Left cardiac atrium (tissue), 4 donors: ENCODE measurements at regions not wholly inside any gene's neighbourhood (a gene's known extent, or its start where the extent isn't known, plus 50 kb on each side); places are given as distances from the start of the nearest gene placed in this dataset.

Experiments
- ATAC-seq, 2 donors: fragments of 200-7000 bp; cut with Tn5 transposase; one replicate each; pipeline ENCODE4 v1.9.1; 2020; ENCODE audit warnings: mild to moderate bottlenecking in 2 of 2, moderate library complexity in 2 of 2
- DNase-seq: peaks from one replicate; pipeline ENCODE4 v3.0.0-alpha.2; 2020
- intact Hi-C, 2 donors: fragments of 100-400 bp; cut with DNase I; formaldehyde crosslinking; loops; one replicate each; pipeline versions ENCODE4 v1.14.1 to v1.15.1; 2022 to 2023
- donor health status: DM: no; HTN: yes; CAD: no.
- donor health status: DM: no; HTN: yes; CAD: no; lungs with severe emphysema.
- donor health status: DM: yes; HTN: yes; CAD: no.
- donor health status: Dilated cardiomyopathy.

DNA sequence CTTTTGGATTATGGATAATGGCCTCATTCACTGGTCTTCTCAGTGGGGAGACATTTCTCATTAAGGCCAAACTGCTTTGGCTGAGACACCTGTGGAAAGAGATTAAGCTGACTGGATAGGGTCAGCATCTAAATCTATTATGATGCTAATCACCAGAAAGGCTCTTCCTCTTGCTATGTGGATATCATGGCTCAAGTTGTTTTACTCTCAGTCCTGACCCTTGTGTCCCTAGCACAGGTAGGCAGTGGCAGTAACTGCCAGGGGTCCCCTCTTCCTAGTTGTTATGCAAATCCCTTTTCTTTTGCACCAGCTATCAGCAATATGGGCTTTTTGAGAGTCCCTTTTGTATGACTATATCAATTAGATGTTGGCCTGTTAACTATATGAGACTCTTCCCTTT, 335.7 kb upstream of the PLET1 start:
- intact Hi-C loops = loop anchor here in 1 of 2 donors (10.0 kb wide), 1 partner anchor 138 kb away; no protein-coding TSS in a partner anchor
- ATAC-seq (no peak), DNase-seq (no peak)

DNA sequence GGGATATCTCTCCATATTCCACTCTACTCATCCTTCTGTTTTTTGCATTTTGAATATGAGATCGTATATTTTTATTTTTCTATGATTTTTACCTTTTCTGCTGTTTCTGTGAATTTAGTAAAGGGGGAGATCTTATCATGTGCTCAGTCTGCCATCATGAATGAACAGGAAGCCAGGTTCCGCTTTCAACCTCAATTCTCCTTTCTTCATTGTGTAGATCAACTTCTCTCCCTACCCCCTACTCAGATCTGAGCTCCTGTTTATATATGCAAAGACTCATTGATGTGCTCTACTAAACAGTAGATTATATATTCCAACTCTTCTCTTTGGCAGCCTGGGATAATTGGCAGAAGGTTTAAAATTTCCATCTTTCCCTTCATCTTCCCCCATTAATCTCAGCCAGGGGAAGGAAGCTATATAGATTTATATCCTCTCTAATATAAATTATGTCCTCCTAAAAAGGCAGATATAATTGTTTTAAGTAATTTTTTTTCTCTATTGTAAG, 336.7 kb upstream of the PLET1 start:
- ATAC-seq (no peak), DNase-seq (no peak)
- intact Hi-C loops = loop anchor here in 1 of 2 donors (10.0 kb wide), 1 partner anchor 137 kb away; no protein-coding TSS in a partner anchor

DNA sequence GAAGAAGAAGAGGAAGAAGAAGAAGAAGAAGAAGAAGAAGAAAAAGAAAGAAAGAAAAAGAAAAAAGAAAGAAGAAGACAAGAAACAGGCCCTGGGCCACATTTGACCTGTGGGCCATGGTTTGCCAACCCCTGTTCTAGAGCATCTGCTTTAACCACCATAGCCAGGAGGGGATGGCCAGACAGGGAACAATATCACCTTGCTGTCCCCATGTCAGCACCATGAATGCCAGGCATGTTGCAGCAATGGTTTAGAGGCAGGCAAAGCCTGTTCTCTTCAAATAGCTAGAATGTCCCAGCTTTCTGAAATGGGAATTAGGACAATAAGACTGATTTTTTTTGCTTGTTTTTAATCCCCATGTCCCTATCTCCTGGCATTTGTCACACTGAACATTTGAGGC, 338.6 kb upstream of the PLET1 start:
- ATAC-seq = no peak
- DNase-seq = no peak
- intact Hi-C loops = loop anchor here in 1 of 2 donors (10.0 kb wide), 1 partner anchor 136 kb away; no protein-coding TSS in a partner anchor

DNA sequence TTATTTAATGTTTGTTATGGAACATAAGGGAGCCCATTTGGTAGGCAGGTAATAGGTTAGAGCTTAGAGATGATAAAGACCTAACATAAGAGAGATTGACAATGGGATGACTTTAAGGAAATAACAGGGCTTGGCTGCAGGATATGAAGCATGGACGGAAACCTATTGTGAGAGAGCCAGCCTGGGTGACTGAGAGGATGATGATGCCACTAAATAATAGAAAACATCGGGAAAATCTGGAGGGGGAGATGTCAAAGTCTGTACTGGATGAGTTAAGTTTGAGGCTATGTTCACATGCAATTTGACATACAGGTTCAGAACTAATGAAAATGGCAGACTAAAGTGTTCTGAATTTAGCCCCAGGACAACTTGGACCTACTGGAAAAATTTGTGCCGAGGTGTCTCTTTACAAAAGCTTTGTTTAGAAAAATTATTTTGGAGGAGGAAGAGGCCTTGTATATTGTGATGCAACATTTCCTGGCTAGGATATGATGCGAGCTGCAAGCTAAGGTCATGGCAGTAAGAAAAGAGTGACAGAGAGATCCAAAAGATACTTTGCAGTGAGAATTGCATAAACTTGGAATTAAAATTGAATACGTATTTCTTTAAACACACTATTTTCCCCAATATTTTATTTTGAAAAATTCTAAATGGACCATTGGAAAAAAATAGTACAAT, 339.3 kb upstream of the PLET1 start:
- DNase-seq (no peak), ATAC-seq (no peak)
- intact Hi-C loops = loop anchor here in 1 of 2 donors (10.0 kb wide), 1 partner anchor 135 kb away; no protein-coding TSS in a partner anchor

DNA sequence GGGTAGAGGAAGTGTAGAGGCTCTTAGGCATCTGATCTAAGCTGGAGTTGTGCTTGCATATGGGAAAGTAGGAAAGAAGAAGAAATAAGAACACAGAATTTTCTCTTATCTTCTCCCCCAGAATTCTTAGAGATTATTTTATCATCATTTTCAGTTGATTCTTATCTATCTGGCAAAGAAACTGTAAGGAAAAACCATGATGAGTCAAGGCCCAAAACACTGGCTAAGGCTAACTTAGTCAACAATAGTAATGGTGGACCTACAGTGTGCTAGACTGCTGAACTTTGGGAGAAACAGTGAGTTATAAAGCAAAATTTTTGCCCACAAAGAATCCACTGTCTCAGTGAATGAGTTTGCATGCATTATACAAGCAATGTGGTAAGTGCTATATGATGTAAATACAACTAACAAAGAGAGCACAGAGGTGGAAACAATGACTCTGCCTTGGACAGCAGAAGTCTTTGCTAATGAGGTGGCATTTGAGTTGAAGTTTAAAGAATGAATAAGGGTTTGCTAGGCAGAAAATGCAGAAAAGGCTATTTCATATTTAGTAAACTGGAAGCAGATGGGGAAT, 344.5 kb upstream of the PLET1 start:
- DNase-seq (no peak), ATAC-seq (no peak)
- intact Hi-C loops = no loop called here

DNA sequence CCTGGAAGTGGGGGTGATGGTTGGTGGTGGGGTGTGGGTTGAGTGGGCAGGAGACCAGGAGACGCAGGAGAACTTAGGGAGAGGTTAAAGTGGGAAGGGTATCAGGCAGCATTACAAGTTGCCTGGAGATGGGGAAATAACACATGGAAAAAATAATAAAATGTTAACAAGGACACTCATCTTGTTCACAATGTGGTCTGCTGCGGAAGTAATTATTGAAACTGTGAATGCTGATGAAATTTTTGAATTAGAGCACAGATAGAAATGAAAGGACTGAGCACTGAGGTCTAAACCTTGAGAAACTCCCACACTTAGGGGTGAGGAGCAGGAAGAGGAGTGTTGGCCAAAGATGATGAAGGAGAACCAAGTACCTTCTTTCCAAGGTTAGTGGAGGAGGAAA, 346.0 kb upstream of the PLET1 start:
- DNase-seq = no peak
- intact Hi-C loops = no loop called here
- no peak for ATAC-seq

DNA sequence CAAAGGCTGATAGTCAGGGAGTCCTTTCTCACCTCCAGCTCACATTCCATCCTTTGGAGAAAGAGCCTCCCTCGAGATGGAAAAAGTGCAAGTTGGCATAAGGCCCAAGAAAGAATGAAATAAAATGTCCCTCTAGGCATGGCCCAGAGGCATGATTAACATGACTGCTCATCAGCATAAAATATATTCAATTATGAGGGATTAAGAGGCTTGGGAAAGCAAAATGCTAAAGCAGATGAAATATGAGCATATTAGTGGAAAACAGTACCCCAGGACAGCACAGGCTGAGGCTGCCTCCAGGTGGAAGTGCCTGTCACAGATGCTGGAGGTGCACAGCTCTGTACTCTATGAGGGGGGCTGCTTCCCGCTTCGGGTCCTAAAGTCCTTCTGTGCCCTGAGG, 347.8 kb upstream of the PLET1 start:
- ATAC-seq (no peak), DNase-seq (no peak)
- intact Hi-C loops = no loop called here

DNA sequence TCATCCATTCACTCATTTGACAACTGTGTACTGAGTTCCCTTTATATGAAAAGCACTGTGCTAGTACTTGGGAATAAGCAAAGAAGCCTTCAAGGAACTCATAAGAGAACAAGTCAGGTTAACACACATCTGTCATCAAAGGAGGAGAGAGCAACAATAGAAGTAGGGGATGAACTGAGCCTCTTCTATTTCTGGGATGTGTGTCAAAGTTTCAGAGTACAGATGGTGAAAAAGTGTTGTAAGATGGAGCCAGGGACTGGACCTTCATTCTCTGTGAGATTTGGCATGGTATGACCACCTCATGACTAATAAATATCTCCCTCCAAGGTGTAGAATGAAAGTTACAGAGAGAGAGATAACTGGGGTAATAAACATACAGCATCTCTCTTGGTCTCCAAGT, 349.8 kb upstream of the PLET1 start:
- intact Hi-C loops = no loop called here
- no peak for DNase-seq
- ATAC-seq = no peak

DNA sequence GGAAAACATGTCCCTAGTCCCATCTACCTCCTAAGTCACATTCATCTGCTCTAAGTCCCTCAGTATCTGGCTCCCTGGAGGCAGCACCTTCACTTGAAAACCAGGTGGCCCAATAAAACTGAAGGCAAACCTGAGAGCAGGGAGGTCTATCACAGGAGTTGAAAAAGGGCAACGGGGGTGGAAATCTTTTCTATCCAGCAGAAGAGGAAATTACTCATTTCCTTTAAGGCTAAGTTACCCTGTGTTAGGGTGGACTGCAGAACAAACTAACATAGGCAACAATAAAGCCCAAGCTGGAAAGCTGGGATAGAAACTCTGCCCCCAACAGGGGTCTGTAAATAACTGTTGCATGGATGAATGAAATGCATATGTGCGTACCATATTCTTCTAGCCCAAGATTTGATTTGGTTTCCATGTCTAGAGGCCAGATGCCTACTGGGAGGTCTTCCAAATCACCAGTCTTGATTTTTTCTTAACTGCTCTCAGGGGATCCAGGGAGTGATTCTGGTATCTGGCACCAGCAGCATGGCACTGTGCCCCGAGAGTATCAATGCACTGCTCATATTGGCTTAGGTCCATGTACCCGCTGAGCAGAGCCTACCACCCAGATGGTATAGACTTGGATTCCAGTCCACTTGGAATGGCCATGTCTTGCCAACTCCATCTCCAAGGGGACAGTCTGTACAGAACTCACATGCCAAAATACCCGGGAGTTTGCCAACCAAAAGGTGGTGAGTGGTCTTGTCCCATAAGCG, 350.0 kb upstream of the NCAM1 start:
- no peak for DNase-seq
- no peak for ATAC-seq
- intact Hi-C loops = no loop called here

DNA sequence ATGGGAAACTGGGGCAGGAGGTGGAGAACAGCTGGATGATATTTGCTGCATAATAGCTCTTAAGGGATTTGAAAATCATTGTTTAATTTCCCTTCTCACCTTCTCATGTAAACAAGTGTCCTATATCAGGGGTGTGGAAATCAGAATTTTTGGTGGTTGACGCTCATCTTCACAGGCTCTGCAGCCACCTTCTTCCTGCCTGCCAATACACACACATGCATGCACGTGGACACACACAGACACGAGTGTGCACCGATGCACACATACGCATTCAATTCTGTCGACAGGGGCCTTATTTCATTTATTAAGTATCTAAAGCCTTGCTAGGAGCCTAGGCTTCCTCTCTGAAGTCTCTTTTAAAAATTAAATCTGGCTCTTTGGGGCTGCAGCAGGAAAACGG, 349.4 kb upstream of the NCAM1 start:
- DNase-seq (no peak), ATAC-seq (no peak)
- intact Hi-C loops = no loop called here

DNA sequence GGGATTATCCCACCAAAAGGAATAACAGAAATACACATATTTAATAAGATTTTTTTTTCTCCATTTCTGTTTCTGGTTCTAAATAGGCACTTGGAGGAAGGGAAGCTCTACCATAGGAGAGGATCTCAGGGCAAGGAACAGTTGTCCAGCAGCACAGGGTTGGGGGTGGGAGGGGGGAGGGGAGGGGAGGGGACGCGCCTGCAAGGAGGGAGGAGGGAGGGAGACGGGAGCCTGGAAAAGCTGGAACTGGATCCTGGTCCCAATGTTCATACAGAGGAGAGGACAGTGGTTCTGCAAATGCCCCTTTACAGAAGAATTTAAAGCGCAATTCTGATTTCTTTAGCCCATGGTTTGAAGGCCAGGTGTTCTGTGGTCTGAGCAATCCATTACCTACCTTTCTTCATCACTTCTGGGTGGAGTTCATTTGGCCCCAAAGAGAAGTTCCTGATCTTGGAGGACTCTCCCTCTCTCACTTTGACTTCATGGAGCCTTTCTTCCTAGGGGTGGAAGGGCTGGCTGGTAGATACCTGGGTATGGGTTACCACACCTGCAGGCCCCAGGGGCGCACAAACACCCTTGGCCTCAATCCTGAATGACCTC, 348.9 kb upstream of the NCAM1 start:
- peak in 1 of 2 donors; percentile 64 for ATAC-seq
- intact Hi-C loops = no loop called here
- DNase-seq = no peak

DNA sequence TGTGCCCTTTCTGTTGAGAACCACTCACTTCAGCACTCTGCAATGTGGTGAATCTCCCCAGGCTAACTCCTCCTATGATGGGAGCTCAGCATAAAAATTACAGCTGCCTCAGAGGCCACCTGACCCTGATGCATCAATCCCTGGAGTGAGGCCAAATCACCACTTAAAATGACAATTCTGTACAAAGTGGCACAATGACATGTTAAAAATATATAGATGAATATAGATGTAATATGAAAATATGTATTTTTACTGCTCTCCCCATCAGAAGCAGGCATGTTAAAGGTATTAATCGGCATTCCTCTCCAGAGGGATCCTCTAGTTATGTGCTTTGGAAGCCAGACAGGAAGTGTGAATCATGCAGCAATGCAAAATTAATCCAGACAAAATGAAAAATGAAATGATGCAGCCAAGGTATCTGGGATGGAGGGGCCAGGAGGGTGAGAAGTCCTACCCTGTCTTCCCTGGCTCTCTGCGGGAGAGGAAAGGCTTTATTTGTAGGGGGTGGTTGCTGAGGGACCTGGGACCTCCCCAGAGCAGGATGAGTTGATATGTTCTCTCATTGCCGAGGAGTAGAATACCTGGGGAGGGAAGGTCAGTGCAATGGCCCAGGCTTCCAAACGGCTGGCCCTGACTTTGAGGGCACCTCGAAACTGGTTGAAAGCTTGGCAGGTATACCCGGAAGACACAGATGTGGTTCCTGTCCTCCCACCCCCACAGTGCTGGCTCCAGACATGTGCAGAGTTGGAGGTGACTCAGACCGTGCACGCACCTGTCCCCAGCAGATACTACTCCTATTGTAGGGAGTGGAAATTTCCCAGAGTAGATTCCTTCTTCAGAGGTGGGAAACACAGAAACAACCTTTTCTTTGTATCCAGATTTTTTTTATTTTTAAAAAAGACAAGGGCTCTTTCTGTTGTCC, 347.9 kb upstream of the NCAM1 start:
- ATAC-seq = peak in 1 of 2 donors; percentile 69
- intact Hi-C loops = no loop called here
- DNase-seq = no peak

DNA sequence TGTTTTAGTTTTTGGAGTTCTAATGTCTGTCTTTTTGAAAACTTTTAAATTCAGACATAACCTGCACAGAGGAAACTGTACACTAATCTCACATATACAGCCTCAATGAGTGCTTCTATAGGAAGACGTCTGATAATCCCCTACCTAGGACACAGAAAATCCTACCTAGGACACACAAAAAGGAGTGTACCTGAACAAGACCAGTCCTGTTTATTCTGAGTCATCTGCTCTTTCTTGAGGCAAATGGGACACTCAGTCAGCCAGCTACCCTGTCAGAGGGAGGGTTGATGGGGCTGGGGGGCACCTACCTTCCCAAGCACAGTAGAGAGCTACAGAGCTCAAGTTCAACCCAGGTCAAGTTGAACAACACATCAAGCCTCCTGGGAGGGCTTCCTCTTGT, 346.6 kb upstream of the NCAM1 start:
- intact Hi-C loops = no loop called here
- DNase-seq = no peak
- no peak for ATAC-seq

DNA sequence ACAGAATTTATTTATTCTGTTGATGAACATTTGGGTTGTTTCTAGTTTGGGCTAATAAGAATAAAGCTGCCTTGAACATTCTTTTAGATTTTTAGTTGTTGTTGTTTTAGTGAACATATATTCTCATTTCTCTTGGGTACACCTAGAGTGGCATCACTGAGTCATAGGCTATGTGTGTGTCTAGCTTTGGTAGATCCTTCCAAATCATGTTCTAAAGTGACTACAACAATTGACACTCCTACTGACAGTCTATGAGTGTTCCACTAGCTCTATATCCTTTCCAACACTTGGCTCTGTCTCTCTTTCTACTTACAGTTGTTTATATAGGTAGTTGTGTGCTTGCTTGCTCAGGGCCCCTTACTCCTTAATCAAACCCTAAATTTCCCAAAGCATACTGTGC, 346.0 kb upstream of the NCAM1 start:
- intact Hi-C loops = no loop called here
- ATAC-seq (no peak), DNase-seq (no peak)

DNA sequence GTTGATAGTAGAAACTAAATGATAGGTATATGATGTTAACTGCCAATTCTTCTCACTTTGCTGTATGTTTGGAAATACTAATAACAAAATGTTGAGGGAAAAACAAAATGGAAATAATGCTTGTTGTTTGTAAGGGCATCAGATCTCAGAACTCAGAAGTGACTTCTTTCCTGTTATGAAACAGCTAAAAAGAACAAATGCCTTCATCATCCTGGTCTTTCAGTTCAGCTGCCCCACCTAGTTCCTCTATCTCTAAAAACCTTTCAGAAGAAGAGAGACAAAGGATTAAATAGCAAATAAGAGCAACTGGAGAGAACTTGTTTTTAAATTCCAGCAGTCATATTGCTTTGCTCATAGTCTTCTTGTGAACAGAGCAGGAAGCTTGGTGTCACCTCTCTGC, 345.3 kb upstream of the NCAM1 start:
- DNase-seq (no peak), ATAC-seq (no peak)
- intact Hi-C loops = no loop called here

DNA sequence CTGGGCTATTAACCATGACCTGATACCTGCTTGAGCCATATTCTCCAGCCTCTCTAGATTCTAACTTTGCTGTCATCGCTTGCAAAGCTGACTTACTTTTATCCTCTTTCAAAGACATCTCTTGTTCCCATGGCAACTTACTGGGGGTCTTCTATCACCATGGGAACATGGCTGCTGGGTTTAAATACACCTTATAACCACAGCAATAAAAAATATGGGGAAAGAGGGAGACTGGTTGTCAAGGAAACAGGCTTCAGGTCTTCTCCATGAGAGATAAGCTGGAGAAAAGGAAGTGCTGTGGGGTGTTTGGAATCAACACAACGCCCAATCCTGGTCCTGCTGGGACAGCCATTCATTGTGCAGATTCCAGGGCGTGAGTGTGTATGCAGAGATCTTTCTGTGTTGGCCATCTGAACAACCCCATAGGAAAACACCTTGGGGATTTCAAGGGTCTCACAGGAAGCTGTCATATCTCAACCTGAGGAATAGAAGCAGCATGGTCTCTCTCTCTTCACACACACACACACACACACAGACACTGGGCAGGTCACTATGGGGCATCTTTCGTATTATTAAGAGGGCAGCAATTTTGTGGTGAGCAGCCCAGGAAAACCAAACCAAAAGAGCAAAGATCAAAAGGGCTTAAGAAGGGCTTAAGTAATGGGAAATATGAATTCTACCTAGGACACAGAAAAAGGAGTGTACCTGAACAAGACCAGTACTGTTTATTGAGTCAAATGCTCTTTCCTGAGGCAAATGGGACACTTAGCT, 344.7 kb upstream of the NCAM1 start:
- intact Hi-C loops = no loop called here
- ATAC-seq = no peak
- DNase-seq = no peak

DNA sequence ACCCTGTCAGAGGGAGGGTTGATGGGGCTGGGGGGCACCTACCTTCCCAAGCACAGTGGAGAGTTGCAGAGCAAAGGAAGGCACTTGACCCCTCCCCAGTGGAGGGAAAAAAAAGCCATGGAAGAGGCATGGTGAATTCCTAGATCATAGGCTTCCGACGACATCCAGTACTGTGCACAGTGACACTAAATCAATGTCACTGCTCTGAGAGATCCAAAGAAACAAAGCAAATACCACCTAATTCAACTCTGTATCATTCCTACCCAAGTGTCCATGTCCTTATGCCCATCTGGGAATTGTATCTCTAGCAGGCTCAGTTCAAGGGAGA, 344.2 kb upstream of the NCAM1 start:
- DNase-seq (no peak), ATAC-seq (no peak)
- intact Hi-C loops = no loop called here
